ENCODE measurements at regions not wholly inside any gene's neighbourhood (a gene's known extent, or its start where the extent isn't known, plus 50 kb on each side); places are given as distances from the start of the nearest gene placed in this dataset.

GRCh38 chr2:65586516-65586915 is 154.1 kb upstream of the SPRED2 start:
- no peak for TF ChIP-seq CTCF (conservative IDR thresholded peaks at IDR 0.05; ENCODE audit: low read depth, low read length)
- TF ChIP-seq EZH2 (IDR thresholded peaks at IDR 0.05; ENCODE audit: borderline replicate concordance, low read depth, low read length, poor library complexity, severe bottlenecking): no peak
